ENCODE measurements at regions not wholly inside any gene's neighbourhood (a gene's known extent, or its start where the extent isn't known, plus 50 kb on each side); places are given as distances from the start of the nearest gene placed in this dataset.

DNA sequence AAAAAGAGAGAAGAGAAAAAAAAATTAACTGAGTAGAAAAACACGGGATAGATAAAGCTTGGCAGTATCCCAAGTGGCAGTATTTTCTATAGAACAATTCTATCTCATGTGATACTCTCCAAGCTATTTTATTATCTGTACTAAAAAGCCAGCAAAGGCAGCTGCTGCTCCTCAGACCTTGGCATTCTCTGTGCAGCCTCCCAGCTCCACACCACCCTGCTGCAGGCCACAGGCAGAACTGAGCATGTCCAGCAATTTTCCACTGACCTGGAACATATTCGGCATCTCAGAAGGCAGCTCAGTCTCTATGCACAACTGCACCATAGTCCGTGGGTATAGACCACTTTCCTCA lies 1161.4 kb downstream of the IGSF11 start:
- no peak for TF ChIP-seq EZH2 (IDR thresholded peaks at IDR 0.05; ENCODE audit: low read depth)
- TF ChIP-seq, protein P1, sequence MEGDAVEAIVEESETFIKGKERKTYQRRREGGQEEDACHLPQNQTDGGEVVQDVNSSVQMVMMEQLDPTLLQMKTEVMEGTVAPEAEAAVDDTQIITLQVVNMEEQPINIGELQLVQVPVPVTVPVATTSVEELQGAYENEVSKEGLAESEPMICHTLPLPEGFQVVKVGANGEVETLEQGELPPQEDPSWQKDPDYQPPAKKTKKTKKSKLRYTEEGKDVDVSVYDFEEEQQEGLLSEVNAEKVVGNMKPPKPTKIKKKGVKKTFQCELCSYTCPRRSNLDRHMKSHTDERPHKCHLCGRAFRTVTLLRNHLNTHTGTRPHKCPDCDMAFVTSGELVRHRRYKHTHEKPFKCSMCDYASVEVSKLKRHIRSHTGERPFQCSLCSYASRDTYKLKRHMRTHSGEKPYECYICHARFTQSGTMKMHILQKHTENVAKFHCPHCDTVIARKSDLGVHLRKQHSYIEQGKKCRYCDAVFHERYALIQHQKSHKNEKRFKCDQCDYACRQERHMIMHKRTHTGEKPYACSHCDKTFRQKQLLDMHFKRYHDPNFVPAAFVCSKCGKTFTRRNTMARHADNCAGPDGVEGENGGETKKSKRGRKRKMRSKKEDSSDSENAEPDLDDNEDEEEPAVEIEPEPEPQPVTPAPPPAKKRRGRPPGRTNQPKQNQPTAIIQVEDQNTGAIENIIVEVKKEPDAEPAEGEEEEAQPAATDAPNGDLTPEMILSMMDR (conservative IDR thresholded peaks at IDR 0.05): no peak

All from PC-9 (cell line).